Stimulated activated CD8-positive, alpha-beta memory T cell treated with anti-CD3 and anti-CD28 coated beads, Interleukin-15, amount 100 ng/mL, for 48 hours (primary cell): ENCODE measurements at regions not wholly inside any gene's neighbourhood (a gene's known extent, or its start where the extent isn't known, plus 50 kb on each side); places are given as distances from the start of the nearest gene placed in this dataset.

Source experiments
- DNase-seq, 2 donors: peaks; one replicate each; pipeline ENCODE4 v3.0.0-alpha.2; 2020; ENCODE audit warnings: low read depth in 2 of 2

- no peak for DNase-seq
These were observed 250.4 kb upstream of the TCERG1L start for GRCh38 chr10:131561897-131562296.

DNA sequence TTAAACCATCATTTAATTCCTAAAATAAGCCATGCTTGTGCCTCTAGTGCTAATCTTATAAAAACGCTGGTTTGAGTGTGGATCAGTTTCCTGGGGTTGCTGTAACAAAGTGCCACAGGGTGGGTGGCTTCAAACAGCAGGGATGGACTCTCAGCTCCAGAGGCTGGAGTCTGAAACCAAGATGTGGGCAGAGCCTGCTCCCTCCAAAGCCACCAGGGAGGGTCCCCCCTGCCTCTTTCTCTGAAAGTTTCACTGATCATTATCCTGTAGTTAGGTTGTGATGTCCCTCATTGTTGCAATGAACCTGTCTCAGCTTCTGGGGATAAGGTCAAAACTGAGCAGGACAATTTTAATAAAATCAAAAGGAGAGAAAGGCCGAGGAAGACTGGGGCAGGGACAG lies 251.9 kb upstream of the TCERG1L start:
- no peak for DNase-seq

DNA sequence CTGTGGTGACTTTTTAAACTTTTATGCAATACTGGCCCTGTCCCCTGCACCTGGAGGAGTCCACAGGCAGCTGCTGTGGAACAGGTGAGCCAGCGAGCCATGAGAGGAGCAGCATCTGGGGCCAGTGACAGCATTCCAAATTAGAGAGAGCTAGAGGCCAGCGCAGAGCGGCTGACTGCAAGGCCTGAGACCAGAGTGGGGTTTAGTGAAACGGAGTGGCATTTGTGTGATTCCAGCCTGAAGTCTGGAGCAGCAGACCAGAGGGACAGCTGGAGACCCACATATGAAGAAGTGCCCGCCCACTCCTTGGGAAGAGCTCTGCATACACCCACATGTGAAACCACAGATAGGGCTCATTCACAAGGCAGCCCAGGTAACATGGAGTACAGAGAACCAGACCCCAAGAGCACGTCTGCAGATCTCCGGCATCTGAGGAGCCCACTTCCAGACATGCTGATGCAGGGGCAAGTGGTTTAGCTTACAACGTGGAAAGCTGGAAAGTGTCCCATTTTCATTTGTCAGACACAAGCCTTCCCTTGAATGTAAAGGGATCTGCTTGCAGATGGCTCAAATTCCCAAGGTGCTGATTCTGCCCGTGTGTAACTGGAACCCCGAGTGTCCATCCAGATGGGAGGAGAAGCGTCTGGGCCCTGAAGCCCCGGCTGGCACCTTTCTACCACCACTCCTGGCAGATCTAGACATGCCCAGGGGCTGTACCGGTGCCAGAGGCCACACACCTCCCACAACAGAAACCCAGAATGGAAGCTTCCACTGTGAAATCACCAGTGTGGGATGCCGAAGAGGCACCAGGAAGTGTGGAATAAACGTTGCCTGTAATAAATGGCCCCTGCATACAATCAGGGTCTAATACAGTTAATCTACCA lies 256.0 kb upstream of the TCERG1L start:
- no peak for DNase-seq

DNA sequence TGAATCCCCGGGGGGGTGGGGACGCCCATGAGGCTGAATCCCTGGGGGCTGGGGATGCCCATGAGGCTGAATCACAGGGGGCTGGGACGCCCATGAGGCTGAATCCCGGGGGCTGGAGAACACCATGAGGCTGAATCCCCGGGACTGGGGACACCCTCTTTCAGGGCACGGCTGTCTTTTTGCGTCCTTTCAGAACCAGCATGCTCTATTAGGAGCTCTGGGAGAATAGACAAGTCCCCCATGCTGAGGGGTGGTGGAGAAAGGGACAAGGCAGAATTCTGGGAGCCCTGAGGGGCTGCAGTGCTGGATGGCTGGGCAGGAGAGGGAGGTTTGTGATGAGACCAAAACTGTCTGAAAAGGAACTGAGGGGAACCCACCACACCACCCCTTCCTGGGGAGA lies 257.3 kb upstream of the TCERG1L start:
- DNase-seq: no peak

GRCh38 chr10:131569851-131570715 lies 258.6 kb upstream of the TCERG1L start:
- DNase-seq: no peak

GRCh38 chr10:131570716-131571307 lies 259.3 kb upstream of the TCERG1L start:
- DNase-seq: no peak

DNA sequence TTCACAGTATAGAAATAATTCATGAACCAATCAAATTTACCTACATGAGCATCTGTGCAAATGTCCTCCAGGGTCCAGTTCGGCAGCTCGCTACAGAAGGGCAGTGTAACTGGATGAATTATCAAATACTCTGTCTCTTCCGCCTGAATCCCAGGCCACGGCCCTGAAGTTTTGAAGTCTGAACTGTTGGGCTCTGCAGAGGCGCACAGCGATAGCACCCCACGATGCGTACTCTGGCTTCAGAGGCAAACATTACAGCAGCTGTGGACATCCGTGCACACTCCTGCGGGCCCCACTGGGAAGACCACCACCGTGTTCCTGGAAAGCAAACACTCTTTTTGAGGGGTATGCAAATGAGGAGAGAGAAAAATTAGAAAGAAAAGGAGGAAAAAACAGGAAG lies 259.8 kb upstream of the TCERG1L start:
- no peak for DNase-seq

DNA sequence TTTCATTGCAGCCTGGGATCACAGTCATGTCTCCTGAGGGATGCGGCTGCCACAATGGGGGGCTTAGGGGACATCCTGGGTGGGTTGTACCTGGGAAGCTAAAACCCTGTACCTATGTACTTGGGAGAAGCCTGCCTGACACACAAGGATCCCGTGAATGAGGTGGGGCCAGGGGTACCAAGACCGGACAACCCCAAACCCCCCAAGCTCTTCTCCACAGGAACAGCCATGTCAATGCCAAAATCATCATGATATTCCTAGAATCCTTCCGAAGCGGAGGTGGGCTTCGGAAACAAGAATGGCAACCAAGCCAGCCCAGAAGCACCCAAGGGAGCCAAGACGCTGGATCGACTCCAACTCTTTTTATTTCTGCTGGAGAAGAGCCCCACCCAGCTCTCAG lies 260.3 kb upstream of the TCERG1L start:
- DNase-seq: no peak

DNA sequence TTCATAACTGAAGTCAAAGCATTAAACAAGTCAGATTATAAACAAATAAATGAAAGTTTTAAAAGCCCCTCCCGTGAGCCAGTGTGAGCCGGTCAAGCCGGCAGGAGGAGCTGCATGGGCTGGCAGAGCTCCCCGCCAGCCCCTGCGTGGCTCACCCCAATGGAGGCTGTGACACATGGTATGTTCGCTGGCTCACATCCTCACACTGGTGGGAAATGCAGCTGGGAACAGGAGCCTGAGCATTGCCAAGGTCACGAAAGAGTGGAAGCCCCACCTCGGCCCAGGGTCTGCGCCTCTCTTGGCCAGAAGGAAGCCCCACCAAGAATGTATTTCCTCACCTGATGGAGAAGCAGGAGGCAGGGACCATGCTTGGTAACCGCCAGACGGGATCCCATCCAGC lies 261.7 kb upstream of the TCERG1L start:
- DNase-seq: no peak

GRCh38 chr10:131573707-131574106 lies 262.2 kb upstream of the TCERG1L start:
- DNase-seq: no peak

GRCh38 chr10:131574363-131574706 lies 262.8 kb upstream of the TCERG1L start:
- DNase-seq: no peak

DNA sequence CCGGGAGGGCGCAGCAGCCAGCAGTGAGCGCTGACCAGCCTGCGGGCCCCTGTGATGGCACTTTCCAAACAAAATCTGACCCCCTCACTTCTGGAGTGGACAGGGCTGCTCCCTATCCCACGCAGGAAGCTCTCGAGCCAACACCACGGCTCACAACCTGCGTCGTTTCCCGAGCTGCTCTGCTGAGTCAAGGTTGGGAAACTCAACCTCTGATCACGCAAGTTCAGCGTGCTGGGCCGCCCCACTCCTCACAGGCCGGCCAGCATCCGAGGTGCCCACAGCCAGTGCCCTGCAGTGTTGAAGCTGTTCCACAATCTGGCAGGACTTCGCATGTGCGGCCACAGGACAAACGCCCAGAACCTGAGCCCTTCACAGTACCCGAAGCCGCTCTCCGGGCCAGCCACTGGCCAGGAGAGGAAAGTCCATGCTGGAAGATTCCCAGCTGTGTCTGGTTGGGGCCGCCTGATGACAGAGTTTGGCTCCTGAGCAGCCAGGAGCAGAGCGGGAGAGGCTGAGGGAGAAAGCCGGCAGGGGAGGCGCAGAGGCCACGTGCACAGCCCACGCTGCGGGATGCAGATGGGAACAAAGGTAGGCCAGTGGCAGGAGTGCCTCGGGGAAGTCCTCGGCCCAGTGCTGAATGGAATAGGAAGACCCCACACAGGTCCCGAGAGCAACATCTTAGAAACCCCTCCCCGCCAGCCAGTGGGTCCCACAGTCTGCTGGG lies 263.3 kb upstream of the TCERG1L start:
- DNase-seq: no peak

- no peak for DNase-seq
These were observed 264.4 kb upstream of the TCERG1L start for GRCh38 chr10:131575877-131576276.

DNA sequence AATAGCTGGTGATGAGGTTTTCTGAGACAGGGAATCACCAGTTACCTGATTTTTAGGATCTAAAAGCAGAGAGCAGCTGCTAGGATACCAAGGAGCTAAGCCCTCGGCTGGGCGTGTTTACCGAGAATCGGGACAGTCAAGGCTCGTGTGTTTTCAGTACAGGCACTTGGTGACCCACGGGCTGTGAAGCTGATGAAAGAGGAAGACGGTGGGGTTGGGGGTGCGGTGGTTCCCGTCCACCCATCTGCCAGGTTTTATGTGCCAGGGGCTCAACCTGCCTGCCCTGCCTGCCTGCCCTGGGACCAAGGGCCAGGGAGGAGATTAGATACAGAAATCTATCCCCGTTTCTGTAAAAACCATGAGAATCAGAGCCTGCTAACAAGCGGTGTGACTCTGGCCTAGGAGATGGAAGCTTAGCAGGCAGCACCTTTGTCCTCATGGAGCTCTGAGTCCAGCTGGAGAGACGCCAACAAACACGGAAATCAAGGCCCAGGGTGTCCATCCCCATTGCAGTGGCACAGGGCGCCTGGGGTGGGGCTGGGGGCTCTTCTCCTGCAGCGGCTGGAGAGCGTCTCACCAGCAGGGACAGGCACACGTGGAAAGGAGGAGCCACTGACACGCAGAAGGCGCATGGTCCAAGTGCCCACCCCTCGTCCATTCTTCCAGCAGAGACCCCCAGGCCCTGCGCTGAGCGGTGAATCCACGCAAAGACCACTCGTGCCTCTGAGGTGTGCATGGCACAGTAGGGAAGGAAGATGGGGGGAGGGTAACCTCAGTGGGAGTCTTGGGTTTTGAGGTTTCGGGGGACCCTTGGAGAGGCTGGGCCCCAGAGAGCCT lies 265.0 kb upstream of the TCERG1L start:
- no peak for DNase-seq

DNA sequence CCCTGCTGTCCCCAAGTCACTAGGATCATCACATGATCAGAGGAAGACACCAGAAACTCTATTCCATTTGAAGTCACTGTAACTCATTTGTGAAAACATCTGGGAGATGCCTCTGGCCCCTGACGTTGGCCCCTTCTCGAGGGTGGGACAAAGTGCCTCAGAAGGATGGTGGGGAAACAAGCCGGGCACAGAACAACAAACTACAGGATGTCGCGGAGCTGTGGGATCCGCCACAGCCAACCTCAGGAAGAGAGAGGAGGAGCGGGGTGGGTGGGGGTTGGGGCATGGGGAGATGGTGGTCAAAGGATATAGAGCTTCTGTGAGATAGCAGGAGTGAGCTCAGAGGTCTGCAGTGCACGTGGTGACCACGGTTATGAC lies 265.6 kb upstream of the TCERG1L start:
- DNase-seq: no peak

GRCh38 chr10:131577786-131578471 lies 266.4 kb upstream of the TCERG1L start:
- no peak for DNase-seq

DNA sequence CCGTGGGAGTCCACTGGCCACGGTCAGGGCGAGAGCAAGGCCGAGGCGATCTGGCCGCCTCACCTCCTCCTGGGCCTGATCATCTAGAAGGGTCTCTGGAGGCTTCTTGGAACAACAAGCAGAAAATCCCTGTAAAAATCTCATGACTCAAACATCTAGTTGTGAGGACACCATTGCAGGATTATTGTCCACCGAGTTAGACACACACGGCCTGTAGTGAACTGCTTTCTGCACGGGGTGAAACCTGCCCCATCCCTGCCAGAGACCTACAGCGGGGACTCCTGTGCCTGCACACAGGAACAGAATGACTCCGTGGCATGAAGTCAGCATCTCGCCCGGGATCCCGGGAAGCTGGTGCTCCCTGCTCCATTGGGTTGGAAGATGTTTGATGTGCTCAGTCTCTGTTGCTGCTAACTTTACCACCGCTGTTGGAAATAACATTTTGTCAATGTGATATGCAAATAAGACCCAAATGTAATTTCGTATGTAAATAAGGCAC lies 267.0 kb upstream of the TCERG1L start:
- no peak for DNase-seq

- no peak for DNase-seq
These were observed 267.9 kb upstream of the TCERG1L start for GRCh38 chr10:131579251-131580071.

GRCh38 chr10:131580076-131580652 lies 268.6 kb upstream of the TCERG1L start:
- no peak for DNase-seq
